Jurkat, Clone E6-1 (cell line): ENCODE measurements at regions not wholly inside any gene's neighbourhood (a gene's known extent, or its start where the extent isn't known, plus 50 kb on each side); places are given as distances from the start of the nearest gene placed in this dataset.
"Not testable (repeated sequence)": the region's sequence is repeated elsewhere in the genome, so short reads cannot be mapped to it uniquely, and the experiment has no call there.

Experiments
- DNase-seq: peaks from one replicate; pipeline ENCODE4 v3.0.0-alpha.2; 2011; ENCODE audit warnings: low read depth, low spot score
- H3K4me3 ChIP-seq: 2 replicates; pipeline ENCODE4 v1.5.1; 2011; ENCODE audit warnings: mild to moderate bottlenecking, low read length, control low read depth, moderate library complexity

DNA sequence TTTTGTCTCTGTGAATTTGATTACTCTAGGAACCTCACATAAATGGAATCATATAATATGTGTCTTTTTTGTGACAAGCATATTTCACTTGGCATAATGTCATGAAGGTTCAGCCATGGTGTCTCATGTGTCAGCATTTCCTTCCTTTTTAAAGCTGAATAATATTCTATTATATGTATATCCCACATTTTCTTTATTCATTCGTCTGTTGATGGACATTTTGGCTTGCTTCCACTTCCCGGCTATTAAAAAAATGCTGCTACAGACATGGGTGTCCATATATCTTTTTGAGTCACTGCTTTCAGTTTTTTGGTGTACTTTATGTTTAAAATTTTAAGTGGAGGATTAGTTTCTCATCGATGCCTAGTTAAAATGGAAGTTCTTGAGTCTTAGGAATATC, 59.8 kb upstream of the C5orf63 start:
- no peak overlapping the region for H3K4me3 ChIP-seq
- DNase-seq = no peak

DNA sequence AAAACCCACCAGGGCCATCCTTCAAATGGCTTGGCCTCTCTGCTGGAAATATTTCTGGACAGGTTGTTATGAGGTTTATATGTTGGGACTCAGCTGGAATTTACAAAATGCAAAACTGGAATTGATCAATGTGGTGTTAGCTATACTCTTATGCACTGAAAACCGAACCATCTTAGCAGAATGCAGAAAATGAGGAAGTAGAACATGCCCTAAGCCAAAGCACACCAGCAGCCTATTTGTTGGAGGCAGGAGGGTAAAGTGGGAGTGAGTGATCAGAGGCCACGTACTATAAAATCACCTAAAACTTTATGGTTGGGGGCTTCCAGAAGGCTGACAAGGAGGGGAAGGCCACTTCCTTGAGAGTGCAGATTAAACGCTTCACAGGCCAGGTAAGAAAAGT, 63.6 kb upstream of the C5orf63 start:
- H3K4me3 ChIP-seq = no peak overlapping the region
- no peak for DNase-seq

DNA sequence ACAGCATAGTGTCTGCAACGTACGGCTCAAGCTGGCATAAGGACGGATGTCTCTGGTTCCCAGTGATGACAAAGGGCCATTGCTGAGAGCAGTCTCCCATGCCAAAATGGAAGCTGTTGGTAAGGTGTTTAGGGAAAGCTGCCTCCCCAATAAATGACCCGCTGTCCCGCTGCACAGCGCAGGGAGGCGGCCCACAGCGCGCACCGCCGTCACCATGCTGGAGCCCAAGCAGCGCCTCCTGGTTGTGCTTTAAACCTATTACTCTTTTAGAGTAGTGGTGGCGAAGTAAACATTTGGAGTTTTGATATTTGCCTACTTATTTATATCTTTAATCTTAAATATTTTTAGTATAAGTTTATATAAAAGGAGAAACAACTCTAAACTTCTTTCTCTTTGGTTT, 70.4 kb upstream of the C5orf63 start:
- no peak for DNase-seq
- H3K4me3 ChIP-seq = no peak overlapping the region

DNA sequence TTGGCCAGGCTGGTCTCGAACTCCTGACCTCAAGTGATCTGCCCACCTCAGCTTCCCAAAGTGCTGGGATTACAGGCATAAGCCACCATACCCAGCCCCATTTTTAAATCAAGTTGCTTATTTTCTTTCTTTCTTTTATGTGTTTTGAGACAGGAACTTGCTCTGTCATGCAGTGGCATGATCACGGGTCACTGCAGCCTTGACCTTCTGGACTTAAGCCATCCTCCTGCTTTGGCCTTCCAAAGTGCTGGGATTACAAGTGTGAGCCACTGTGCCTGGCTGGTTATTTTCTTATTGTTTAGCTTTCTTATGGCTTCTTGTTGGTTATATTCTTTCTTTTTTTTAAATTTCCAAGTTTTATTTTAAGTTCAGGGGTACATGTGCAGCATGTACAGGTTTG, 79.7 kb upstream of the C5orf63 start:
- no peak overlapping the region for H3K4me3 ChIP-seq
- DNase-seq = no peak

DNA sequence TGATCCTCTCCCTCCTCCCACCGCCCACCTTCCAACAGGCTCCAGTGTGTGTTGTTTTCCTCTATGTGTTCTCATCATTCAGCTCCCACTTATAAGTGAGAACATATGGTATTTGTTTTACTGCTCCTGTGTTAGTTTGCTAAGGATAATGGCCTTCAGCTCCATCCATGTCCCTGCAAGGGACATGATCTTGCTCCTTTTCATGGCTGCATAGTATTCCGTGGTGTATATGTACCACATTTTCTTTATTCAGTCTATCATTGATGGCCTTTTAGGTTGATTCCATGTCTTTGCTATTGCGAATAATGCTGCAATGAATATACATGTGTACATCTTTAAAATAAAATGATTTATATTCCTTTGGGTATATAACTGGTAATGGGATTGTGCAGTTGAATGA, 80.2 kb upstream of the C5orf63 start:
- no peak for DNase-seq
- H3K4me3 ChIP-seq = no peak overlapping the region

DNA sequence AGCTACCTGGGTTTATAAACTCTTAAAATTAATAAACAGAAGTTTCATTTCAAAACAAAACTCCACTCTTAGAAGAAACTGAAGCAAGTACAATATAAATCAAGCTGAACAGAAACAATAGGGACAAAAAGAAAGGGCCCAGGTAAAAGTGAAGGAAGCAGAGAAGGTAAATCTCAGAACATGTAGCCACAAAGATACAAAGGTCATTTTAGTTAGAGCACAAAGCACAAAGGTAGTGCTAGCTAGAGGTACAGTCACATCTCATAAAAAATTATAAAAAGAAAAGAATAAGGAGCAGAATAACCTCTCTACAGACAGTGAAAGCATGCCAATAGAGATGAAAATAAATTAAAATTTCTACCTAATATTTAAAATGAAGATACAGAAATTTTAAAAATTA, 90.4 kb upstream of the C5orf63 start:
- no peak overlapping the region for H3K4me3 ChIP-seq
- no peak for DNase-seq

DNA sequence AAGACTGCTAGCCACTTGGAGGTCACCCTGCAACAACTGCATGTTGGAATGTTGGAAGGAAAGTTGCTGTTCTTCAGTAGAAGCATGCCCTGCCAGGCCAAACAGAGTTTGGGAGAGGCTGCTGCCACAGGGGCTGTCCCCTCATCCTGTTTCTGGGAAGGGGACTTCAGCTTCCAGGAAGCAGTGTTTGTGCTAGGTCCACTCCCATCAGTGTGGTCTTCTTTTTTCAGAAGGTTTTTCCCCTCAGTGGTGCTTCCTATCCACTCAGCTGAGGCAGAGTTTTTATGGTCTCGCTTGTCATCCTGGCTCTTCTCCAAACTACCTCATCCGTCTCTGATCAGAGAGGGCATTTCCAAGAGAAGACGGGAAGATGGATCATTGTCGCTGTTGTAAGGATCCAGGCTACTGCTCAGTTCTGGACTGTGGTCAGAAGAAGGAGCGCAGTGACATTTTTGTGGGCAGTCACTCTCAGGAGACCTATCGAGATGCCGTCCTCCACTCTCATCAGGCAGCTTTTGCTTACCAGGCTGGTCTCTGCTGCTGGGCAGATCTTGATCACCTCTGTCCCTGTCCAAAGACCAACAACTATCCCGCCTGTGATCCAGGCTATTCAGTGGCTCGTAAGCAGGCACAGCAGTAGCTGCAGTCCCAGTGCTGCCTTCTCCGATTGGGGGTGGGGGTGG, 97.8 kb upstream of the C5orf63 start:
- DNase-seq = no peak
- no peak overlapping the region for H3K4me3 ChIP-seq

DNA sequence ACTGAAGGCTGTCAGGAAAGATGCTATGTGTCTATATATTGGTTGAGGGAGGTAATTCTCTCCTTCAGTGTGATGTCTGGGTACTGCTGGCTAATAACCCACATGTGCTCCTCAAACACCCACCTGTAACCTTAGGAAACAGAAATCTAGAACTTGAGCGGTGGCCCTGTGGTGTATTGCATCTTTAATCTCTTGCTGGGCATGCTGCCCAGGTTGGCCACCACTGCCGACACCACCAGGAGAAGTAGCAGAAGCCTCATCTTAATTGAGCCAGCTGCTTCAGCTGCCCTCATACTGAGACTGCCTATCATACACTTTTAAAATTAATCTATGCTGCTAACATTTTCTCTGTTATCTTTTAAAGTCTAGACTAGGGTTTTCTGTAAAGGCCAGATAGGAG, 103.5 kb upstream of the C5orf63 start:
- DNase-seq = no peak

DNA sequence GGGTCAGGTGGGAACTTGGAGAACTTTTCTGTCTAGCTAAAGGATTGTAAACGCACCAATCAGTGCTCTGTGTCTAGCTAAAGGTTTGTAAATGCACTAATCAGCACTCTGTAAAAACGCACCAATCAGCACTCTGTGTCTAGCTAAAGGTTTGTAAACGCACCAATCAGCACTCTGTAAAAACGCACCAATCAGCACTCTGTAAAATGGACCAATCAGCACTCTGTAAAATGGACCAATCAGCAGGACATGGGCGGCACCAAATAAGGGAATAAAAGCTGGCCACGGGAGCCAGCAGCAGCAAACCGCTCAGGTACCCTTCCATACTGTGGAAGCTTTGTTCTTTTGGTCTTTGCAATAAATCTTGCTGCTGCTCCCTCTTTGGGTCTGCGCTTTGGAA, 108.0 kb upstream of the MEGF10 start:
- H3K4me3 ChIP-seq, DNase-seq: not testable (repeated sequence)

More for the DNA sequence above, 103.5 kb upstream of the C5orf63 start:
- no peak overlapping the region for H3K4me3 ChIP-seq

DNA sequence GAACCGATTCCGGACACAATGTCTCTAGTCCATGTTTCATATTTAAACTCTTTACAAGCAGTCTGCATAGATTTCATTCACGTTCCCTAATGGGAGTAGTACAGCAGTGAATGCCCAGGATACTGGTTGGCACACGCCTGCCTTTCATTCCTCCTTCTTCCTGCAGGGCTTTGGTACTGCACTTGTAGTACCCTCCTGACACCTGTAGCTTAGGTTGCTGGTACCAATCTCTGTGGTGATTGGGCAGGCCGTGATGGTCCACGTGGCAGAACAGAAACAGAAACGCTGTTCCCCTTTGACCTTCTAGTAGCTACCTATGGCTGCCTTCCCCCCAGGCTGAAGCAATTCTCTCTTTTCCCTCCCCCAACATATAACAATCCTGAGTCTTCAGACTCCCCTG, 107.3 kb upstream of the MEGF10 start:
- no peak overlapping the region for H3K4me3 ChIP-seq
- DNase-seq = no peak

DNA sequence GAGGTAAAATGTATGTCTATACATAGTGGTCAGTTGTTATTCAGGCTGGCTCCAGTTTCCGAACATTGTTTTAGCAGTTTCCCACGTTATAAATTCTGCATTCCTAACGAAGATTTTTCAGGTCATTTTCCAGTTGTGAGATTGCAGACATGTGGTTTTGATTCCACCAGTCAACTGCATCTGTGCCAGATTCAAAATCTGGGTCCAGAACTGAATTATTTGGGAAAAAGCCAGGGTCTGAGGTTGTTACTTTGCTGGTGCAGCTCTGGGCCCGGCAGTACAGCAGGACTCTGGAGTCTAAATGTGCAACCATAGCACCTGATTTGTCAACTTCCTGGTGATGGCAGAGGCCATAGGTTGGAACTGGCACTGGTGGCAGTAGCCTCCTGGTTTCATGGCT, 105.7 kb upstream of the MEGF10 start:
- no peak for DNase-seq

DNA sequence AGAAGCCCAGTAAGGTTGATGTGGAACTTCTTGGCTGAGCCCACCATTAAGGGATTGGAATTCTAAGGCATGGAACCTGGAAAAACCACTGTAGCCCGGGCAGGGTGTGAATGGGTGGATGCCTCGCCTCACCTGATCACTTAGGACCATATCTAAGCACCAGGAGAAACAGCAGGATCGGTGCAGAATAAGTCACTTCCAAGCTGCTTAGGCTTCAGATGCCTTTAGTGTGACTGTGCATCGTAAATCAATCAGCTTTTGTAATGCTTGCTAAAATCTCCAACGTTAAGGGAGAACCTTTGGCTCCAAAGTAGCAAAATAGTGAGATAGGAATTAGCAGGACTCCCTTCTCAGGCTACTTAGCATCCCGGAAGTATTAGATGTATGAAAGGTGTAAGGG, 103.9 kb upstream of the MEGF10 start:
- DNase-seq = no peak

More for the DNA sequence above, 105.7 kb upstream of the MEGF10 start:
- H3K4me3 ChIP-seq = no peak overlapping the region

DNA sequence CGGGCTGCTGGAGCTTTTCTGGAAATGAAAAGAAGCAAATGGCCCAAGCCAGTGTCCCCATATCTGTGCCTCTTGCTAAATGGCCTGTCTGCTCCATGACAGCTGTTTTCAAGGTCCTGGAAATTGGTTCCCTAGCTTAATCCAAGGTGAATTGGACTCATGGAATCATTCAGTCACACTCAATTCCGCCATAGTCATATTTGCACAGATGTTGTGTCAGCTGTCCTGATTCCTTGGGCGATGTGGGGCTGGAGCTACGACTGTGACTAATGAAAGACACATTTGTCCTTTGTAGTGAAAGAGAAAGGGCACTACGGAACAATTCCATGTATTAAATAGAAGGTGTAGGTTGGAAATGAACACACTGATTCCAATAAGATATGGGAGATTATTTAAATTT, 102.9 kb upstream of the MEGF10 start:
- DNase-seq = no peak

More for the DNA sequence above, 103.9 kb upstream of the MEGF10 start:
- no peak overlapping the region for H3K4me3 ChIP-seq

DNA sequence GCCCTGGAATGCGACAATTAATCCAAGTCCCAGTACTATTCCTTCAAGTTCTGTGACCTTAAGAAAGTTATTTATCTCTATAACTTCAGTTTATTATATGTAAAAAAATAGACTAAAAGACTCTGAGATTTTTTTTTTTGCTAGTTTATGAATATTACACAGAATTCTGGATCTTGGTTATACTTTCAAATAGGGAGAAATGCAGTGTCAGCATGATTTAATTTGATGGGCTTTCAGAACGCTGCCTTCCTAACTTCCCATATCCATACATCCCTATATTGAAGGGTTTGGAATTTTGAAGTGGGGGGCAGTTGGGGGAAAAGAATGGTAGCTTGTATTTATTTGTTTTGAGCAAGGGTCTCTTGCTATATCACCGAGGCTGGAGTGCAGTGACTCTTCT, 98.4 kb upstream of the MEGF10 start:
- DNase-seq = no peak
- H3K4me3 ChIP-seq = no peak overlapping the region

More for the DNA sequence above, 102.9 kb upstream of the MEGF10 start:
- no peak overlapping the region for H3K4me3 ChIP-seq

DNA sequence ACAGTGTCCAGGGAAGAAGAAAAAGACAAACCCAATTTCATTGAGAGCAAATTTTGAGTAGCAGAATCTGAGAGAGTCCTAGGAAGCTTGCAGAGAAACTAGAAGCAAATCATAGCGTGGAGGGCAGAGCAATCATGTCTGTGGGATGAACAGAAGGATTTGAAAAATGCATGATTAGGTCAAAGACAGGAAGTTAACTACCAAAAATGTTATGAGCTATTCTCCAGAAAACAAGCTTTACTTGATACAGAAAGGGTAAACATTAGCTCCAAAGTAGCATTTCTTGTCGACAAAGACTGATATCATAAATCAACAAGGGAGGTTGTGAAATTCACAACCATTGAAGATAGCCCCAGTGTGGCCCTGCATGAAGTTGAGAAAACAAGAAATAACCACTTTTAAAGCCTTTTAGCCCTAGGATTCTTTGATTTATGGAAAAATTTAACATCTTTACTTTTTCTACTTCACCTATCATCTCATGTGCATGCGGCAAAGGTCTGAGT, 97.7 kb upstream of the MEGF10 start:
- no peak for DNase-seq

DNA sequence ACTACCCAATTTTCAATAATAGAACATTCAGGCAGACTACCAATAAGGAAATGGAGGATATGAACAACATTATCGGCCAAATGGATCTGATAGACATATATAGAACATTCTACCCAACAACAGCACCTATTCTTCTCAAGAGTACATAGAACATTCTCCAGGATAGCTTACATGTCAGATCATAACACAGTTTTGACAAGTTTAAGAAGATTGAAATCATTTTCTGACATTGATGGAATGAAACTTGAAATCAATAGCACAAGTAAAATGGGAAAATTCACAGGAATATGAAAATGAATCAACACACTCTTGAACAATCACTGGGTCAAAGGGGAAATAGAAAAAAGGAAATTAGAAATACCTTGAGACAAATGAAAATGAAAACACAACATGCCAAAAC, 94.6 kb upstream of the MEGF10 start:
- no peak overlapping the region for H3K4me3 ChIP-seq
- DNase-seq = no peak

More for the DNA sequence above, 97.7 kb upstream of the MEGF10 start:
- no peak overlapping the region for H3K4me3 ChIP-seq

DNA sequence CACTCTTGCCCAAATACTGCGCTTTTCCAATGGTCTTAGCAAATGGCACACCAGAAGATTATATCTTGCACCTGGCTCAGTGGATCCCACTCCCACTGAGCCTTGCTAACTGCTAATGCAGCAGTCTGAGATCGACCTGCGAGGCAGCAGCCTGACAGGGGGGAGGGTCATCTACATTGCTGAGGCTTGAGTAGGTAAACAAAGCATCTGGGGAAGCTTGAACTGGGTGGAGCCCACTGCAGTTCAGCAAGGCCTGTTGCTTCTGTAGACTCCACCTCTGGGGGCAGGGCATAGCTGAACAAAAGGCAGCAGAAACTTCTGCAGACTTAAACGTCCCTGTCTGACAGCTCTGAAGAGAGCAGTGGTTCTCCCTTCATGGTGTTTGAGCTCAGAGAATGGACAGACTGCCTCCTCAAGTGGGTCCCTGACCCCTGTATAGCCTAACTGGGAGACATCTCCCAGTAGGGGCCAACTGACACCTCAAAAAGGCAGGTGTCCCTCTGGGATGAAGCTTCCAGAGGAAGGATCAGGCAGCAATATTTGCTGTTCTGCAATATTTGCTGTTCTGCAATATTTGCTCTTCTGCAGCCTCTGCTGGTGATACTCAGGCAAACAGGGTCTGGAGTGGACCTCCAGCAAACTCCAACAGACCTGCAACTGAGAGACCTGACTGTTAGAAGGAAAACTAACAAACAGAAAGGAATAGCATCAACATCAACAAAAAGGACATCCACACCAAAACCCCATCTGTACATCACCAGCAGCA, 93.0 kb upstream of the MEGF10 start:
- DNase-seq, H3K4me3 ChIP-seq: not testable (repeated sequence)

DNA sequence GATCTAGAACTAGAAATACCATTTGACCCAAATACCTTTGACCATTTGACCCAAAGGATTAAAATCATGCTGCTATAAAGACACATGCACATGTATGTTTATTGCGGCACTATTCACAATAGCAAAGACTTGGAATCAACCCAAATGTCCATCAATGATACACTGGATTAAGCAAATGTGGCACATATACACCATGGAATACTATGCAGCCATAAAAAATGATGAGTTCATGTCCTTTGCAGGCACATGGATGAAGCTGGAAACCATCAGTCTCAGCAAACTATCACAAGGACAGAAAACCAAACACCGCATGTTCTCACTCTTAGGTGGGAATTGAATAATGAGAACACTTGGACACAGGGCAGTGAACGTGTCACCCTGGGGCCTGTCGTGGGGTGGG, 87.9 kb upstream of the MEGF10 start:
- not testable (repeated sequence) for H3K4me3 ChIP-seq, DNase-seq

DNA sequence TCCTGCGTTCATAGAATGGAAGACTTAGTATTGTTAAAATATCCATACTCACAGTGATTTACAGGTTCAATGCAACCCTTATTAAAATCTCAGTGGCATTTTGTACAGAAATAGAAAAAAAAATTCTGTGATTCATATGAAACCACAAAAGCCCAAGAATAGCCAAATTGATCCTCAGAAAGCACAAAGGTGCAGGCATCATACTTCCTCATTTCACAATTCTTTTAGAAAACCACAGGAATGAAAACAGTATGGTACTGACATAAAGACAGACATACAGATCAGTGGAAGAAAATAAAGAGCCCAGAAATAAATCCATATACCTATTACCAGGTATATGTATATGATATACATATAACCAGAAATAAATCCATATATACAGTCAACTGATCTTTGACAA, 86.8 kb upstream of the MEGF10 start:
- H3K4me3 ChIP-seq = no peak overlapping the region
- no peak for DNase-seq

DNA sequence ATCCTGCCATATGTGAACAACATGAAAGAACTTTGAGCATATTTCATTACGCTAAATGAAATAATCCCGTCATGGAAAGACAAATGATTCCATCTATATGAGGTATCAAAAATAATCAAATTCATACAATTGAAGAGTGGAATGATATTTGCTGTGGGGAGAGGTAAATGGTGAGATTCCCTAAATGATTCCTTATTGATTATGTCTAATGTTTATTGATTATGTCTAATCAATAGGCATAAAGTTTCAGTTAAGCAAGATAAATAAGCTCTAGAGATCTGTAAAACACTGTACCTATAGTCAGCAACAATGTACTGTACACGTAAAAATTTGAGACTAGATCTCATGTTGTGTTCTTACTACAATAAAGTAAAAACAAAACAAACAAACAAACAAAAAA, 85.4 kb upstream of the MEGF10 start:
- H3K4me3 ChIP-seq = no peak overlapping the region
- no peak for DNase-seq
